IMR-90 (cell line): ENCODE measurements at regions not wholly inside any gene's neighbourhood (a gene's known extent, or its start where the extent isn't known, plus 50 kb on each side); places are given as distances from the start of the nearest gene placed in this dataset.

Source experiments
- ATAC-seq: fragments of 200-7000 bp; cut with Tn5 transposase; 2 replicates; pipeline ENCODE4 v1.9.1; 2020; ENCODE audit warnings: low read depth, mild to moderate bottlenecking, moderate library complexity
- BruUV-seq: library from RNA; stranded (reverse); fragments of 400-500 nt; replicated peaks from 2 replicates; lab custom pipeline; 2021; lab: Mats Ljungman, UMichigan
- CTCF ChIA-PET: fragments of 300-600 bp; formaldehyde crosslinking; extraction: SDS; loops from one replicate; lab custom pipeline; 2021; ENCODE audit warnings: antibody characterized with exemption; lab: Yijun Ruan, JAX
- POLR2A ChIA-PET: fragments of 300-600 bp; sonication (Branson Sonifier 250); formaldehyde crosslinking; loops from one replicate; lab custom pipeline; 2022; ENCODE audit warnings: antibody characterized with exemption; ENCODE audit not compliant: unreplicated experiment; lab: Charles Lee
- DNase-seq: peaks from one replicate; pipeline ENCODE4 v3.0.0; 2013
- H2AFZ ChIP-seq: replicated peaks from 2 replicates; pipeline ENCODE3; 2013; ENCODE audit warnings: low read length, mild to moderate bottlenecking; ENCODE audit not compliant: poor library complexity
- H2AK5ac ChIP-seq: 2 replicates; pipeline ENCODE4 v1.6.1; 2013; ENCODE audit warnings: low read depth, low read length, inconsistent platforms
- H2AK9ac ChIP-seq: replicated peaks from 2 replicates; pipeline ENCODE3; 2013; ENCODE audit warnings: mild to moderate bottlenecking, low read depth, low read length, moderate library complexity; ENCODE audit not compliant: poor library complexity
- H2BK120ac ChIP-seq: 2 replicates; pipeline ENCODE4 v1.6.1; 2013; ENCODE audit warnings: low read depth, low read length, inconsistent platforms
- H2BK15ac ChIP-seq: 3 replicates; pipeline ENCODE4 v1.6.1; 2013; ENCODE audit warnings: low read depth, low read length, inconsistent platforms
- H2BK20ac ChIP-seq: 2 replicates; pipeline ENCODE4 v1.6.1; 2013; ENCODE audit warnings: low read depth, mild to moderate bottlenecking, inconsistent platforms, low read length, moderate library complexity
- H2BK5ac ChIP-seq: 2 replicates; pipeline ENCODE4 v1.6.1; 2013; ENCODE audit warnings: mild to moderate bottlenecking, low read depth, low read length, inconsistent platforms; ENCODE audit not compliant: poor library complexity, severe bottlenecking
- H3K14ac ChIP-seq: replicated peaks from 2 replicates; pipeline ENCODE4 v1.6.1; 2013; ENCODE audit warnings: low read depth, low read length, inconsistent platforms
- H3K18ac ChIP-seq: 2 replicates; pipeline ENCODE4 v1.6.1; 2013; ENCODE audit warnings: low read depth, low read length, control low read depth
- H3K23ac ChIP-seq: 2 replicates; pipeline ENCODE4 v1.6.1; 2013; ENCODE audit warnings: low read depth, low read length, inconsistent platforms
- H3K27ac ChIP-seq: 2 replicates; pipeline ENCODE4 v1.5.1; 2013; ENCODE audit warnings: mild to moderate bottlenecking, control low read depth, low read length; ENCODE audit not compliant: insufficient read depth
- H3K27me3 ChIP-seq: 2 replicates; pipeline ENCODE4 v1.6.1; 2013; ENCODE audit warnings: low read length; ENCODE audit not compliant: control insufficient read depth, insufficient read depth
- H3K36me3 ChIP-seq: 2 replicates; pipeline ENCODE4 v1.6.1; 2013; ENCODE audit warnings: low read length, mixed read lengths; ENCODE audit not compliant: control insufficient read depth, insufficient read depth
- H3K4ac ChIP-seq: 2 replicates; pipeline ENCODE4 v1.6.1; 2013; ENCODE audit warnings: low read depth, low read length, inconsistent platforms
- H3K4me1 ChIP-seq: 2 replicates; pipeline ENCODE4 v1.6.1; 2013; ENCODE audit warnings: low read length, mixed read lengths; ENCODE audit not compliant: control insufficient read depth, insufficient read depth
- H3K4me2 ChIP-seq: 2 replicates; pipeline ENCODE4 v1.6.1; 2013; ENCODE audit warnings: low read depth, mild to moderate bottlenecking, control low read depth, low read length, moderate library complexity
- H3K4me3 ChIP-seq: 2 replicates; pipeline ENCODE4 v1.5.1; 2013; ENCODE audit warnings: low read depth, mild to moderate bottlenecking, control low read depth, low read length, moderate library complexity; ENCODE audit not compliant: insufficient read depth
- H3K56ac ChIP-seq: 2 replicates; pipeline ENCODE4 v1.6.1; 2013; ENCODE audit warnings: low read length, inconsistent platforms; ENCODE audit not compliant: insufficient read depth; ENCODE audit errors: extremely low read depth
- H3K79me1 ChIP-seq, 2 experiments: 2 replicates each; pipeline ENCODE4 v1.6.1; 2013; ENCODE audit warnings: low read length in 2 of 2, inconsistent platforms in 1 of 2, low read depth in 1 of 2
- H3K9ac ChIP-seq: 2 replicates; pipeline ENCODE4 v1.6.1; 2013; ENCODE audit warnings: low read depth, low read length, control low read depth
- H3K9me1 ChIP-seq: 2 replicates; pipeline ENCODE4 v1.6.1; 2013; ENCODE audit warnings: low read length, inconsistent platforms; ENCODE audit not compliant: insufficient read depth
- H3K9me3 ChIP-seq: 2 replicates; pipeline ENCODE4 v1.6.1; 2013; ENCODE audit warnings: low read length; ENCODE audit not compliant: control insufficient read depth, insufficient read depth
- H4K20me1 ChIP-seq: 2 replicates; pipeline ENCODE4 v1.6.1; 2013; ENCODE audit warnings: low read length, inconsistent platforms; ENCODE audit not compliant: insufficient read depth
- H4K5ac ChIP-seq: 2 replicates; pipeline ENCODE4 v1.6.1; 2013; ENCODE audit warnings: mild to moderate bottlenecking, low read depth, low read length, control low read depth
- H4K8ac ChIP-seq, 2 experiments: 2 replicates each; pipeline ENCODE4 v1.6.1; 2013; ENCODE audit warnings: low read depth in 2 of 2, low read length in 2 of 2, control low read depth in 1 of 2, inconsistent platforms in 1 of 2
- H4K91ac ChIP-seq: 2 replicates; pipeline ENCODE4 v1.6.1; 2013; ENCODE audit warnings: low read depth, low read length, inconsistent platforms; ENCODE audit not compliant: insufficient read depth
- BHLHE40 ChIP-seq: fragments of 150-350 bp; IDR thresholded peaks from 2 replicates; pipeline ENCODE4 v1.6.1; 2016; ENCODE audit warnings: mild to moderate bottlenecking, low read depth, low read length
- NFE2L2 ChIP-seq: fragments of 150-350 bp; IDR thresholded peaks from 2 replicates; pipeline ENCODE4 v1.6.1; 2016; ENCODE audit warnings: low read depth, mild to moderate bottlenecking, low read length
- WGBS, 2 experiments: methylation state at CpG; one replicate each; pipeline versions ENCODE4 v1.1.5 to v1.1.7; 2013; ENCODE audit warnings: missing lambda C conversion rate in 2 of 2; ENCODE audit not compliant: insufficient read length in 1 of 2; ENCODE audit errors: extremely low coverage in 2 of 2; 5-methylcytosine and 5-hydroxymethylcytosine counted together
- dilution Hi-C: fragments of 300-500 bp; cut with HindIII; formaldehyde crosslinking; loops from one replicate; pipeline ENCODE4 v1.14.3; 2018; ENCODE audit warnings: low sequenced_read_pairs; ENCODE audit not compliant: unreplicated experiment
- in situ Hi-C: fragments of 300-500 bp; cut with MboI; formaldehyde crosslinking; loops from 3 replicates; pipeline ENCODE4 v1.14.3; 2019; ENCODE audit warnings: low sequenced_read_pairs, inconsistent platforms, mixed read lengths
- intact Hi-C: fragments of 100-400 bp; cut with micrococcal nuclease; formaldehyde crosslinking; loops from 2 replicates; pipeline ENCODE4 v1.10.0; 2022

- no TSS peak for BruUV-seq
- Histone ChIP-seq H2BK120ac (peak overlapping the region; percentile 3; the same call in 1 of the 2 replicates), H3K18ac (no peak overlapping the region), H3K4me3 (no peak overlapping the region), H3K23ac (0 out of 2 replicates have a peak overlapping the region, but pooled peaks have one; percentile 13), H4K5ac (no peak overlapping the region), H2AFZ (no peak overlapping the region), H3K27ac (no peak overlapping the region), H3K14ac (no peak overlapping the region), H3K9me3 (no peaks in the 10 kb centered on the region), H3K56ac (no peak overlapping the region), H3K9me1 (peaks cover 4% of the 10 kb centered on the region; the same call in 1 of the 2 replicates), H2AK9ac (no peak overlapping the region), H2AK5ac (0 out of 2 replicates have a peak overlapping the region, but pooled peaks have one; percentile 92), H2BK5ac (no peak overlapping the region), H3K4ac (peak overlapping the region; percentile 60; the same call in 1 of the 2 replicates), H4K91ac (no peak overlapping the region), H3K79me1 (no peaks in the 10 kb centered on the region), H2BK20ac (peak overlapping the region; percentile 1; the same call in 1 of the 2 replicates), H3K4me1 (peaks cover 6% of the 10 kb centered on the region), H3K27me3 (no peaks in the 10 kb centered on the region), H2BK15ac (peak overlapping the region; percentile 39; the same call in 1 of the 3 replicates), H3K4me2 (no peak overlapping the region), H3K36me3 (no peaks in the 10 kb centered on the region), H3K9ac (no peak overlapping the region), H4K20me1 (no peaks in the 10 kb centered on the region), H4K8ac (no peak overlapping the region)
- peak; percentile 64 for DNase-seq
- ATAC-seq: peak; percentile 59
- dilution Hi-C loops: no loop called here
- ChIA-PET POLR2A (no interaction called here), CTCF (no interaction called here)
- TF ChIP-seq BHLHE40: peak; percentile 61
- TF ChIP-seq NFE2L2: no peak
- intact Hi-C loops: no loop called here
- no CpG with 5 or more reads among the region's 7 CpGs for WGBS, 2 experiments
- in situ Hi-C loops: loop anchor here (25.0 kb wide), 2 partner anchors 493 to 1057 kb away; partner anchors contain the start of genes ATP5F1C and KIN
Measured at GRCh38 chr10:6729861-6730344, 149.8 kb upstream of the PRKCQ start.
